ENCODE measurements at regions not wholly inside any gene's neighbourhood (a gene's known extent, or its start where the extent isn't known, plus 50 kb on each side); places are given as distances from the start of the nearest gene placed in this dataset.

DNA sequence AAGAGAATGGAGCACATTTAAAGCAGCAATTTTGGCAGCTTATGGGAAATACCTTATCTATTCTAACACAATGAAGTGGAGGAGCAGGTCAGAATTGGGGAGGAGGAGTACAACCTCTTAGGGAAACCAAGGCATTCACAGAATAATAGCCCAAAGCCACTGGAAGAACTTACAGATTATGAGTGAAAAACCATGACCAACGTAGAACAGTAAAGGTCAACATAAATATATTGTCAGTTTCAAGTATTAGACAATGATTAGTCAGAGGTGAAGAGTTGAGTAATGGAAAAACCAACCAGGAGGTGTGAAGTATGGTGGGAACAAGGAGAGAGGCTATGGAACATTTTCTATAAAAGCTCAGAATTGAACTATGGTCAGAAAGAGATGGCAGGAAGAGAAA is 304.3 kb upstream of the SP4 start:
- intact Hi-C loops (cut with micrococcal nuclease; ENCODE audit: unreplicated experiment) (no loop called here), in situ Hi-C loops (cut with MboI) (no loop called here)
- Histone ChIP-seq H4K20me1 (ENCODE audit: control insufficient read depth, insufficient read depth) (no peaks in the 10 kb centered on the region), H3K36me3 (ENCODE audit: control insufficient read depth in 2 of 2, insufficient read depth in 2 of 2, low read length in 1 of 2) (no peaks in the 10 kb centered on the region), H3K4me3 (no peak overlapping the region), H2AFZ (ENCODE audit: control insufficient read depth, low read depth, low read length) (no peak overlapping the region), H3K27me3 (replicated peaks in 1 of 2; ENCODE audit: control insufficient read depth in 2 of 2, insufficient read depth in 2 of 2, low read length in 1 of 2) (no peaks in the 10 kb centered on the region), H3K27ac (ENCODE audit: control insufficient read depth, insufficient read depth) (no peak overlapping the region), H3K9ac (ENCODE audit: control insufficient read depth, insufficient read depth, low read length) (no peak overlapping the region), H3K79me2 (ENCODE audit: control insufficient read depth, insufficient read depth, low read length) (no peaks in the 10 kb centered on the region), H3K4me2 (ENCODE audit: control insufficient read depth, insufficient read depth) (no peak overlapping the region), H3K4me1 (ENCODE audit: control insufficient read depth, insufficient read depth, low read length) (no peaks in the 10 kb centered on the region), H3K9me3 (replicated peaks; ENCODE audit: control insufficient read depth, insufficient read depth, low read length) (no peaks in the 10 kb centered on the region)
- ChIA-PET RAD21 (ENCODE audit: unreplicated experiment) (no interaction called here), SMC1A (ENCODE audit: uncharacterized antibody, unreplicated experiment) (no interaction called here), POLR2A (no interaction called here), CTCF (no interaction called here)
- TF ChIP-seq SREBF1 (IDR thresholded peaks at IDR 0.05; ENCODE audit: low read length) (no peak), NR2C1 (IDR thresholded peaks at IDR 0.05) (no peak), CHD2 (IDR thresholded peaks at IDR 0.05; ENCODE audit: borderline replicate concordance, low read depth, low read length) (no peak), RELA (IDR thresholded peaks at IDR 0.05; ENCODE audit: borderline replicate concordance, partially characterized antibody) (no peak)
- no TSS peak for BruUV-seq (replicated peaks)
- no peak for ATAC-seq
- no peak for DNase-seq (ENCODE audit: low read depth, low spot score)
- no peak for FAIRE-seq
- 0% methylated on average over 1 of the region's 1 CpG for WGBS (ENCODE audit: insufficient coverage, insufficient replicate concordance, low lambda C conversion rate, missing lambda C conversion rate)

GRCh38 chr7:21125297-21125696 is 302.6 kb upstream of the SP4 start:
- no peak overlapping the region for H3K27ac ChIP-seq (ENCODE audit: control insufficient read depth, insufficient read depth)
- H3K9ac ChIP-seq (ENCODE audit: control insufficient read depth, insufficient read depth, low read length) = no peak overlapping the region
- DNase-seq (ENCODE audit: low read depth, low spot score) (no peak), ATAC-seq (no peak), FAIRE-seq (no peak)
- H3K4me3 ChIP-seq = no peak overlapping the region
- no peaks in the 10 kb centered on the region for H3K4me1 ChIP-seq (ENCODE audit: control insufficient read depth, insufficient read depth, low read length)
- TF ChIP-seq BACH1 (IDR thresholded peaks at IDR 0.05; ENCODE audit: borderline replicate concordance) = no peak
- intact Hi-C loops (cut with micrococcal nuclease; ENCODE audit: unreplicated experiment) (no loop called here), in situ Hi-C loops (cut with MboI) (no loop called here)
- no peaks in the 10 kb centered on the region for H3K27me3 ChIP-seq (replicated peaks in 1 of 2; ENCODE audit: control insufficient read depth in 2 of 2, insufficient read depth in 2 of 2, low read length in 1 of 2)
- ChIA-PET RAD21 (ENCODE audit: unreplicated experiment) (no interaction called here), POLR2A (no interaction called here), CTCF (no interaction called here), SMC1A (ENCODE audit: uncharacterized antibody, unreplicated experiment) (interaction anchor here (1.2 to 1.3 kb wide), 3 partner anchors 12 to 126 kb away, joined by 3 to 4 read pairs (median 3); no protein-coding TSS in a partner anchor)
- H2AFZ ChIP-seq (ENCODE audit: control insufficient read depth, low read depth, low read length) = no peak overlapping the region
- no peaks in the 10 kb centered on the region for H3K36me3 ChIP-seq (ENCODE audit: control insufficient read depth in 2 of 2, insufficient read depth in 2 of 2, low read length in 1 of 2)
- H3K9me3 ChIP-seq (replicated peaks; ENCODE audit: control insufficient read depth, insufficient read depth, low read length) = no peaks in the 10 kb centered on the region
- H3K79me2 ChIP-seq (ENCODE audit: control insufficient read depth, insufficient read depth, low read length) = no peaks in the 10 kb centered on the region
- BruUV-seq (replicated peaks) = no TSS peak
- H4K20me1 ChIP-seq (ENCODE audit: control insufficient read depth, insufficient read depth) = no peaks in the 10 kb centered on the region
- no peak overlapping the region for H3K4me2 ChIP-seq (ENCODE audit: control insufficient read depth, insufficient read depth)
- WGBS (ENCODE audit: insufficient coverage, insufficient replicate concordance, low lambda C conversion rate, missing lambda C conversion rate) = 20% methylated on average over 6 of the region's 6 CpGs
